ENCODE measurements at regions not wholly inside any gene's neighbourhood (a gene's known extent, or its start where the extent isn't known, plus 50 kb on each side); places are given as distances from the start of the nearest gene placed in this dataset.

GRCh38 chr3:102156426-102156825 is 278.4 kb upstream of the ZPLD1 start:
- no peak for DNase-seq (ENCODE audit: low read depth in 2 of 2)

- no peak for DNase-seq (ENCODE audit: low read depth in 2 of 2)
Measured at GRCh38 chr3:102158080-102158740, 276.6 kb upstream of the ZPLD1 start.

GRCh38 chr3:102159810-102160451 is 274.9 kb upstream of the ZPLD1 start:
- DNase-seq (ENCODE audit: low read depth in 2 of 2): no peak

- no peak for DNase-seq (ENCODE audit: low read depth in 2 of 2)
Measured at GRCh38 chr3:102161384-102162006, 273.3 kb upstream of the ZPLD1 start.

GRCh38 chr3:102162251-102162650 is 272.6 kb upstream of the ZPLD1 start:
- DNase-seq (ENCODE audit: low read depth in 2 of 2): no peak

GRCh38 chr3:102163039-102163817 is 271.6 kb upstream of the ZPLD1 start:
- no peak for DNase-seq (ENCODE audit: low read depth in 2 of 2)

- no peak for DNase-seq (ENCODE audit: low read depth in 2 of 2)
Measured at GRCh38 chr3:102163818-102164154, 271.0 kb upstream of the ZPLD1 start.

- DNase-seq (ENCODE audit: low read depth in 2 of 2): no peak
Measured at GRCh38 chr3:102165367-102165766, 269.4 kb upstream of the ZPLD1 start.

GRCh38 chr3:102169915-102170479 is 264.8 kb upstream of the ZPLD1 start:
- DNase-seq (ENCODE audit: low read depth in 2 of 2): no peak

GRCh38 chr3:102170545-102170944 is 264.3 kb upstream of the ZPLD1 start:
- DNase-seq (ENCODE audit: low read depth in 2 of 2): no peak

GRCh38 chr3:102174312-102174712 is 260.5 kb upstream of the ZPLD1 start:
- no peak for DNase-seq (ENCODE audit: low read depth in 2 of 2)

GRCh38 chr3:102174832-102175374 is 259.9 kb upstream of the ZPLD1 start:
- no peak for DNase-seq (ENCODE audit: low read depth in 2 of 2)

- DNase-seq (ENCODE audit: low read depth in 2 of 2): no peak
Measured at GRCh38 chr3:102176333-102177050, 258.3 kb upstream of the ZPLD1 start.

- no peak for DNase-seq (ENCODE audit: low read depth in 2 of 2)
Measured at GRCh38 chr3:102177075-102177755, 257.6 kb upstream of the ZPLD1 start.

- DNase-seq (ENCODE audit: low read depth in 2 of 2): no peak
Measured at GRCh38 chr3:102178817-102179216, 256.0 kb upstream of the ZPLD1 start.

- DNase-seq (ENCODE audit: low read depth in 2 of 2): no peak
Measured at GRCh38 chr3:102179326-102180177, 255.3 kb upstream of the ZPLD1 start.

GRCh38 chr3:102180280-102180931 is 254.4 kb upstream of the ZPLD1 start:
- DNase-seq (ENCODE audit: low read depth in 2 of 2): no peak

GRCh38 chr3:102181175-102181920 is 253.5 kb upstream of the ZPLD1 start:
- no peak for DNase-seq (ENCODE audit: low read depth in 2 of 2)

Measured in stimulated activated CD8-positive, alpha-beta memory T cell treated with anti-CD3 and anti-CD28 coated beads, Interleukin-7, amount 100 ng/mL, for 1 hour (primary cell).